HG02938 (cell line): ENCODE measurements at regions not wholly inside any gene's neighbourhood (a gene's known extent, or its start where the extent isn't known, plus 50 kb on each side); places are given as distances from the start of the nearest gene placed in this dataset.

Experiments
- ATAC-seq: cut with Tn5 transposase; IDR thresholded peaks from one replicate; pipeline ENCODE4 v1.9.1; 2021; ENCODE audit warnings: mild to moderate bottlenecking, moderate library complexity; ENCODE audit not compliant: unreplicated experiment

DNA sequence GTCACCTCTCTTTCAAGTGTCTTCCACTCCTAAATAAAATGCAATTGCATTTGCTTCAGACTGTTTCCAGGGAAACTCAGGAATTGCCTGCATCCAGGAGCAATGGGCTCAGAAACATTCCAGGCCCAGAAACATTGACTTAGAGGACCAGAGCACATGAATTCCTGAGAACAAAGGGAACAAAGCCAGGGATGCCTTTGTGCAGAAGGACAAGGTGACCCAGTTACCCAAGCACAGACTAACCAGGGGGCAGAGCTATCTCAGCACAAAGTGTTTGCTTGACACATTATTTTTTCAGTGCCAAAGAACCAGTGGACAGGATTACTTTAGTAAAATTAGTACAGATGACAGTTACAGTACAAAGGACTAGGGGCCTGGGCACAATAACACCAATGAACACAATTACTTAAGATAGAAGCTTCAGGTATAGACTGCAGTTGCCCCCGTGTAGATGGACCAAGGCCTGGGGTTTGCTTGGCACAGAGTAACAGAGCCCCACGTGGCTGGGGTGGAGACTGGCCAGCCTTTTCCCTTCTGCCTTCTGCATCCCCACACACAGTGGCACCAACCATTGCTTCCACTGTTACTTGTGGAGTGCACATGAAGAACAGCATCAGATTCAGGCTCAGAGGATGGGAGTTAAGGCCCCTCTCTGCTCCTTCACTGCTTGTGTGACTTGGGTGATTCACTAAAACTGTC, 500.8 kb downstream of the INSC start:
- no peak for ATAC-seq

DNA sequence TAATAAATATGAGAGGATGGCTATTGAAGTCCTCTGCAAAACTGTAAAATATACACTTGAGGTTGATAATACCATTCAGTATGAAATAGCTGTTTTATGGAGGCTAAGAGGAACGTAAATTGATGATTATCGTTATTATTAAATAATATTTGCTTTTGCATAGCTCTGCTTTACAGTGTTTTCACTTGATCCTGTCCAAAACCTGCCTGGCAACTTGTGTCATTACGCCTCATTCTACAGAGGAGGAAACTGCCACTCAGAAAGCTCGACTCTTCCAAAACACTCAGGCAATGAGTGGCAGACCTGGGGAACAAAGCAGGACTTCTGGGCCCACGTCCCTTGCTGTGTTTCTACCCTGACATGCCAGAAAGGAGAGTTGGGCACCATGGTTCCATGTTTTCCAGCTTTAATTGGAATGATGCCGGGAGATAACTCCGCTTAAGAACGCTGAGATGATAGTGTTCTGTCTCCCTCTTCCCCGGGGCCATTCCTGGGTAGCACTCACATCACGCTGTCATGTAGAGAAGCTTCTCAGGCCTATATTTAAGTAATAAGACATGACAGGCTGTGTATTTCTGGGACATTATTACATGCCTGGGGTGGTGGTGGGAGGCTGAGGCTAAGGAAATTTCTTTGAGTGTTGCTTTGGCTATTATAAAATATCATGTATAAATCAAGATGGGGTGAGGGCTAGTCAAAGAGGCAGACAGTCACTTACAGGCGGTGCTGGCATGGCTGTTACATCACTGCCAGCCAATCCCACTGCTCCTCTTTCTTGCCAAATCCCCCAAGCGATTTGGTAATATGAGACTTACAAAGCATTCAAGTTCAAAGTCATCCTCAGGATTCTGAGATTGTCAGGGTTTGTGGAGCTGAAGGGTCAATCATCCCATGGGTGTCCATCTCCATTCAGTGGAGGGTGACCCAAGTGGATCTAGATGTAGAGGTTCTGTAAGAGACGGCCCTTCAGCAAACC, 501.7 kb downstream of the INSC start:
- no peak for ATAC-seq

DNA sequence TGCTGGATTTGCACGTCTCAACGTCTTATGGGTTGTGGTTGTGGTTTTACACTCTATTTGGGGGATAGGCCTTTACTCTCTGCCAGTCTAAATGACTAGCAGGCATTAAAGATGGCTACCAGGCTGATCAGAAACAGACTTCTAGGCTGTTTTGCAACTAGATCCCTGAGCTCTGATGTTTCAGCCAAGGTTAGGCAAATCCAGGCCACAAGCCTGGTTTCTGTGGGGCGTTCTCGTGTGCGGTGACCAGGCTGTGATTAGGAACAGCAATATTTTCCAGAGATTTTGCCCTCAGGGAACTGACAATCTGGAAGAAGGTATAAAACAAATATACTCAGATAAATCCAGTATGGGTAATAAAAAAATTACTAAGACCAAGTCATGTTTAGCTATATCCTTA, 502.4 kb downstream of the INSC start:
- no peak for ATAC-seq

DNA sequence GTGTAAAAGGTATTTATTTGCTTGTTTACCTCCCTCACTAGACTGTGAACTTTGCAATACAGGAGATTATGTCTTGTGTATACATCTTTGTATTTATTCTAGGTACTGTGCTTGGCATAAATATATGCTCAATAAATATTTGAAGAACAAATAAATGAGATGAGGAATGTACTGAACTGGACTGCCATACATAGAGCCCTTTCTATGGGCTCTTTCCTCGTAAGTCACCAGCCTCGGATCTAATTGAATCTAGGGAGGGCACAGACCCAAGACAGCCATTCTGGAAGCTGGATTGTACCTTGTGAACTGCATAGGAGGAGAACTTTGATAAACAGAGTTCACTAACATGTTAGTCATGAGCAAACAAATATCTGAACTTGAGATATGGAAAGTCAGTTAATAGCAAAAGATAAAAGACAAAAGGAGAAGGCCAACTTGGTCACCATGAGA, 503.9 kb downstream of the INSC start:
- no peak for ATAC-seq

DNA sequence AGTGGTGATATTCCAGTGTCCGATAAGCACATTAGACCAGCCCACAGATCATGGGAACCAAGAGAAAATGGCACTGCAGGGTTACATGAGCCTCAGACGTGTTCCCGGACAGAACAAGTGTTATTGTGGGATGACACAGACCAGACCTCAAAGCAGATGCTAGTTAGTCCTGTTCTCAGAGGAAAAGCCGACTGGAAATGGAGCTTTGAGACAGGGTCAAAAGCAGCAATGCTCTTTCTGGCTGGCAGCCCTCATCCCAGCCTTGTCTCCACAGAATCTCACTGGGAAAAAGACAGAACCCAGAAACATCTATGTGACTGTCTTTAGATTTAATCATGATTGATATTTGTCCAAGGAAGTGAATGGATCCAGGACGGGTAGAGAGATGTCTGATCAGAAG, 506.8 kb downstream of the INSC start:
- ATAC-seq = no peak

DNA sequence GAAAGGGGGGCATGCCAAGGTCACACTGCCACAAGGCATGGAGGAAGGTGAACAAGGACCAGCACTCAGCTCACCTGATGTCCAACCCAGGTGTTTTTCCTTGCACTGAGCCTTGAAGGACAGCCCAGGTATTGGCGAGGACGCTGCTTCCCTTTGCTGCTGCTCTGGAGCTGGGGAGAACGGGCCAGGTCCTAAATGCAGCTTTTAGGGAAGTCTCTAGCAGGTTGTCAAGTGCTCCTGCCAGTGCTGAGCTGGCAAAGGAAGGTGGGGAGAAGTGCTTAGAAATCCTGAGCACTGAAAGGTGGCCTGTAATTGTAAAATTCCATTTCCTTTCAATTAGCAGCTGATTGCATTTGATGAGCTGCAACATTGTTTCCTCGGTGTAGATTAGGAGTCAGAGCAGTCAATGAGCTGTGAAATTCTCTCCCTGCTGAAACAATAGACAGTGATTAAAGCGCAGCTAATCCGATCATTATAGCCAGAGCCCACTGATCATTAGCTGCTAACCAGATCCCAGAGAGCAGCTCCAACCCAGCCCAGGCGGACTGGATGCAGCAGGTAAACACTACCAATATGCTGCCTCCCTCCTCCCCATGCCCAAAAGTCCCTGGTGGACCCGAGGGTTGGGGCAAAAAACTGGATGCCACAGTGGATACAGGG, 507.6 kb downstream of the INSC start:
- no peak for ATAC-seq

DNA sequence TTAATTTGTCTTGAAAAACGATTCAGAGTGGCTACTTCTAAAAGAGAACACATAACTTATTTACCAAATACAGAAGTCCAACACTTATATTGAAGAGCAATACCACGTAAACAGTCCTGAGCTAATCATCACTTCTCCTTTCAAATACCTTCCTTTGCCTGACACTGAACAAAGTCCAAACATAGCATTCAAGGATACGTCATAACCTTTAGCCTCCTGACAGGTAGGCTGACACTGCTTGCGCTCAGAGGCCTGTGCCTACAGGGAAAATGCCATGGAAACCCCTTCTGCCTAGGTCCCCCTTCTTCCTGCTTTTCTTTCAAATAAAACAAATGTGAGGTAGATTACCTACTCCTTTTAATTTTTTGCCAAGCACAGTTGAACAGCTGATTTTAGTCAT, 510.0 kb downstream of the INSC start:
- ATAC-seq = no peak

DNA sequence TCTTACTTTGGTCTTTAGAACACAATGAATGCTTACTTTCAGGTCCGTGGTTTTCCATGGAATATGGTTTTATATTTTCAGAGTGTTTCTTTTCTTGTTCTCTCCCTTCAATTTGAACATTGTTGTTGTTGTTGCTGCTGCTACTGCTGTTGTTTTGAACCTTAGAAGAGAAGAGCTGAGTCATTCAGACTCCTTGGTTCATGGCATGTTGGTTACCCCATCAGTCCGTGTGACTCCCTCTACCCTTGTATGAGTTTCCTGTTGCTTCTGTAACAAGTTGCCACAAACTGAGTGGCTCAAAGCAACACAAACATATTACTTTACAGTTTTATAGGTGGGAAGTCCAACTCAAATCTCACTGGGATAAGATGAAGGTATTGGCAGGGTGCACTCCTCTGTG, 511.0 kb downstream of the INSC start:
- ATAC-seq = no peak

DNA sequence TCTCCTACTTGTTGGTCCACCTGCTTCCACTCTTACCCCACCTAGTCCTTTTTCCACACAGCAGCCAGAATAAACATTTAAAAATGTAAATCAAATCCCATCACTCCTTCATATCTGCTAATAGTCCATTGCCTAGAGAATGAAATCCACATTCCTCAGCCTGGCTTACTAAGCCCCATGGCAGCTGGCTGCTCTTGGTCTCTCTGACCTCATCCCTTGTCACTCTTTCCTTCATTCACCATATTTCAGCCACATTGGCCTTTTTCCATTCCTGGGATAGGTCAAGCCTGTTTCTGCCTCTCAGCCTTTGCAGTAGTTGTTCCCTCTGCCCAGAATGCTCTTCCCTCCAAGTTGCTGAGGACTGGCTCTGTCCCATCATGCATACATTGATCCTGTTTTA, 512.8 kb downstream of the INSC start:
- no peak for ATAC-seq

DNA sequence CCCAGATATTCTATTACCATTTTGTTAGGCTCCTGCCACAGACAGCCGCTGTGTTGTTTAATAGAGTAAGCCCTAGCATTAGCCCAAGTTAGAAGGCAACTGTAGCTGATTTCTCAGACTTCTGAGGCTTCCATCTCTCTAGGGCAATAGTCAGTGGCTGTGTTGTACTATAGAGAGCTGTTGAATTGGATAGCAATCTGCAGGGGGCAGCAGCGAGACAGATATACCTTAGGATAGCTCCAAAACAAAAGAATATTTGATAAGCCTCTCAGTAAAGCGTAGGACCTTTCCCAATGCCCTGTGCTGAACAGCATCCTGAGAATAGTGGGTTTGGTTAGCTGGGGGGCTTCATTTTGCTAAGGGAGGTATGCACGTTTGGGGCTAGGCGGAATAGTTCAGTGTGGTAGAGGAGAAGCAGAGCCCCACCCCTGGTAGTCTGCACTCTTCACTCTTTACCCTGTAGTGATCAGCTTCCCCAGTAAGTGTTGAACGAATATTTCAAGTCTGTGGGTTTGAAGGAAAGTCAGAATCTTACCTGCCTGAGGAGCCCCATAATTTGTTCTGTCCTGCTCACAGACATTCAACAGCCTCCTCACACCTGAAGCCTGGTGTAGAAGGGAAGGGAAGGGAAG, 515.1 kb downstream of the INSC start:
- ATAC-seq = no peak

DNA sequence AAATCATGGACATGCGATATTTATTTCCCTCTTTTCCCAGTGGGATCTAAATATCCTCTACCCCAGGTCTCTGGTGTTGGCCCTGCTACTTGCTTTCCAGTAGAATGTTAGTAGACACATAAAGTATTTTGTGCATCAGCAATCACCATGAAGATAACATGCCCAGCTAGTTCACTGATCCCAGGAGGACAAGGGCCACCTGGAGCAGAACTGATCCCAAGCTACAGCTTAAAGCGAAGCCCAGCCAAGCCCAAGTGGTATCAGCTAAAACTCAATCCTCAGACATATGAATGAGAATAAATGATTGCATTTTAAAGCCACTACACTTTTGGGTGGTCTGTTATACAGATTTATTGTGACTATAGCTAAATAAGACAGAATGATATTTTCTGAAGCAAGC, 516.2 kb downstream of the INSC start:
- ATAC-seq = no peak

DNA sequence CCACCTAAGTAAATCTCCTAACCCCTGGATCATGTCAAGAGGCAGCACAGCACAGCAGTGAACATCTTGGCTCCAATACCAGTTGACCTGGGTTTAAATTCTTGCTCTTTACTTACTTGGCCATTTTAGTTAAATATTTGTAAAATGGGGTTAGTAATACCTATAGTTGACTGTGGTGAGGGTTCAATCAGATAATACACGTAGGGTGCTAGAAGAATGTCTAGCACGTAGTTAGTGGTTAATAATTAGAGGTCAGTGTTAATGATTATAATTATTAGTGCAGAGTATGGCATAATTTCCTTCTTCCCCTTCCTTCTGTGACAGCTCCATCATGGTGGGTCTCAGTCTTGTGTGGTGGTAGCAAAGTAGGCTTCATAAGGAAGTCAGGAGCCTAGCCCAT, 520.8 kb downstream of the INSC start:
- ATAC-seq = peak; percentile 53

DNA sequence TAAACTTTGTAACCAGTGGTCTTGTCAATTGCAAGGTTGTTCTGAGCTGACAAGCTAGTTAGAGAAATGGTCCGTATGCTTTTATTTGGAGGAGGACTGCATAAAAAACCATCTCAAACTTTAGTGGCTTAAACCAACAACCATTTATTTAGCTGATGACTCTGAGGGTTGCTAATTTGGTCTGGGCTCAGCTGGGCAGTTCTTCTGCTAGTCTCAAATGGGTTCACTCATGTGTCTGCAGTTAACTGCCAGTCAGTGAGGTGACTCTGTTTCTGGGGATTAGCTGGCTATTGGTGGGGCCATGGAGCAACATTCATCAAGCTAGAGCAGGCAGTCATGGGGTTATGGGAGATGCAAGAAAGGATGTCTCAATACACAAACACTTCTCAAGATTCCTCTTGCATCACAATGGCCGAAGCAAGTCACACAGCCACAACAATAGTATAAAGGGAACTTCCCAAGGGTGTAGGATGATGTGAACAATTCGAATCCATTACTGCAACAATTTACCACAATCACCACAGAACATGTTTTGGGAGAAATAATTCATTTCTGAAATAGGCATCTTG, 521.9 kb downstream of the INSC start:
- ATAC-seq = no peak

DNA sequence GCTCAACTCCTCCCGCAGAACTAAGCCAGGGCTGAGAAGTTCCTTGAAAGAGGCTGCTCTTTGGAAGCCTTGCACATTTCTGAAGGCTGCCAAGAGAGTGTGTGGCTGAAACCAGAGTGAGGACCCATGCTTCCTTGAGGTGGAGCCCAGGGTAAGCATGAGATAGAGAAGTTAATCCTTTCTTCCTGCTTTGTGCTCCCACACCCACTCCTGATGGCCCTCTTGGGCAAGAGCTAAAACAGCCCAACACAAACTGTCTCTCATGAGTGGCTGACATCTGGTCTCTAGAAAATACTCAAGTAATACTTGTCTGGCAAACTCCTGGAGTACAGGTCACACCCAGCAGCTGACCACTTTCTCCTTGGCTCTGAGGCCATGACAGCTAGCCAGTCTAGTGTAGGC, 523.7 kb downstream of the INSC start:
- no peak for ATAC-seq

DNA sequence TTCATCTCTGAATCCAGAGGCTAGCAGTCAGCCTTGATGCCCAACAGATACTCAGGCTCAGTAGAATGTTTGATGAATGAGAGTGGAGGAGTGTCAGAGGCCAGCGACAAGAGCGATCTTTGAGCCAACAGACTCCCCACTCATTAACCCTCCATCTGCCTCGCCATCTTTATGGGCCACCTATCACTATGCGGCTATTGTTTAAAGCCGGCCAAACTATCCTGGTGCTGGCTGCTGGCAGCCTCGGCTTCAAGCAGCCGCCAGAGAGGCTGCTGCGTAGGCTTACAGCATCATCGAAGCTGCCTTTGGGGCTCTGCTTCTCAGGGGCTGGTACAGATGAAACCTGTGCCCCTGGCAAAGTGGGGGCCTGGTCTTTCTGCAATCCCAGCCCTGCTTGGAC, 525.6 kb downstream of the INSC start:
- no peak for ATAC-seq

DNA sequence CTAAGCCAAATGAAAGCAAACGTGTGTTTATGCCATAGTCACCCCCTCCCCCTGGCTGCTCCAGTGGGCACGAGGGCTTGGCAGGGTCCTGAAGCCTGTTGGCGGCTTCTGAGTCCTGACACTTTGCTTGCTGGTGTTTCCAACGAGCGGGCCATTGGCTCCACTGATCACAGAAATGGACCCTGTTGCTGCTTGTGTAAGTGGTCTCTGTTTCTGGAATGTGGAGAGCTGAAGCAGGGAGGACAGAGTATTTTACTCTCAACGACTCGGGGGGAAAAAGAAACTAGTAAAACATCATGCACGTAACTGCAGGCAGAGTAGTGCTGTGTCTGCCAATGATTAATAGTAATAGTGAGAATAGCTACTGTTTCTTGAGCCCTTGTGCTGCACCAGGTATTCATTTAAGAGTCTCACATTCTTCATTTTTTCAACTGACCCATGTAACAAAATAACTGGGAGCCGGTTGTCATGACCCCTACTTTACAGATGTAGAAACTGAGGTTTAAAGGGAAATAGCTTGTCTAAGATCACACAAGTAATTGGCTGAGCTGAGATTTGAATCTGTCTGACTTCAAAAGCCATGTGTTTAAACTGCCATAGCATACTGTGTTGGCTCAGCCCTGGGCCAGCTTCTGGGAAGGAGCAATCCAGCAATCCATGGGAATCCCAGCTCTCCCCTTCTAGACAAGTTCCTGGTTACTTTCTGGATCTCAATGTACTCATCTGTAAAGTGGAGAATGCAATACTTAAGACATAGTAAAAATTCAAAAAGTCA, 526.7 kb downstream of the INSC start:
- no peak for ATAC-seq

DNA sequence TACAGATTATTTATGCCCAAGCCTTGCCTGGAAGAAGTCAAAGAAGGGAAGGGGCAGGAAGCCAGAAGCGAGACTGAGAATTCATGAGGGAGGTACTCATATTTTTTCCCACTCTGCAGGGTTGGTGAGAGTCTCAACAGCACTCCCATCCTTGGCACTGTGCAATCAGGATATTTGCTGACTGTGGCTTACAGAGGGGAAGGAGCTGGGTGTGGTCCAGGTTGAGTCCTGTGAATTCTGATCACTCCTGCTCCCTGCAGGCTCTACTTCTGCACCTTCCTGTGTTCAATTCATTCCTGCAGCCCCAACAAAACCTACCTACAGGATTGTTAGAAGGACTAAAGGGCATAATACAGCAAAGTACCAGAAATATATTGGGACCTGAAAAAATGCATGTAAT, 530.5 kb downstream of the INSC start:
- ATAC-seq = no peak

DNA sequence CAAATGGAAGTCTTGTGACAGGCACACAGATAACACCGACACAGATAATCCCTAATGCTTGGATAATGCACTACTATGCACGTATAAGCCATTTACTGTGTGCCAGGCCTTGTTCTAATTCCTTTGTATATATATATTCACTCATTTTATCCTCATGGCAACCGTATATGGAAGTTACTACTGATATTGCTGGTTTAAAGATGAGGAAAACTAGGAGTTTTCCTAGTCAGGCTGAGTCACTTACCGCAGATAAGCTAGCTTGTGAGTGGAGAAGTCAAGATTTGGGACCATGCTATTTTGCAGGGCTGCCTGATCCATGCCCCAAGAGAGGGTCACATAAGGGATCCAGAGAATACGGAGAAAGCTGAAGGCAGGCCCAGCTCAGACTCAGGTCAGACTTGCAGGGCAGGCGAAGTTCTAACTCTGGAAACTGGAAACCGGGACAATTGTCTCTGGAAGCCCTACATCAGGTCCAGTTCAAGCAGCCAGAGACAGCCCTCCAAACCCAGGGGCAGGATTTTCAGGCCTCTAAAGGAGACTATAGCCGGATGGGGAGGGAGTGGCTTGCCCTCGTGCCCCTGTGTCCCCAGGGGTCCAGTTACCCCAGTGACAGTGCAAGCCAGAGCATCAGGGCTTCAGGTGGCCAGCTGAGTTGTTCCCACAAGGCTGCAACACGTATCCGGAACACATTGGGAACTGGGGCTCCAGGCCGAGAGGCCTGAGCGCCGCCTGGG, 534.8 kb downstream of the INSC start:
- ATAC-seq = peak; percentile 29
